HG02981 (cell line): ENCODE measurements at regions not wholly inside any gene's neighbourhood (a gene's known extent, or its start where the extent isn't known, plus 50 kb on each side); places are given as distances from the start of the nearest gene placed in this dataset.

Source experiments
- ATAC-seq: cut with Tn5 transposase; IDR thresholded peaks from one replicate; pipeline ENCODE4 v1.9.1; 2021; ENCODE audit warnings: mild to moderate bottlenecking, moderate library complexity; ENCODE audit not compliant: unreplicated experiment

DNA sequence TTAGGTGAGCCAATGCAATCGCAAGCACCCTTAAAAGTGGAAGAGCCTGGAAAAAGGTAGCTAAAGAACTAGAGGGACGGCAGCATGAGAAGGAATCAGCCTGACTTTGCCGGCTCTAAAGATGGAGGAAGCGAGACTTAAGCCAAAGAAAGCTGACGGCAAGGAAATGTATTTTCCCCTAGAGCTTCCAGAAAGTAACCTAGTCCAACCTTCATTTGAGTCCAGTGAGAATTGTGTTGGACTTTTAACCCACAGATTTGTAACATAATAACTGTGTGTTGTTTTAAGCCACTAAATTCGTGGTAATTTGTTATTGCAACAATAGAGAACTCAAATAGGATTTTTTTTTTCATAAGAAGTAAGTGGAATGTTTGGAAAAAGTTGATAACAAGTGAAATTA lies 212.7 kb upstream of the C1QTNF7 start:
- ATAC-seq = no peak

DNA sequence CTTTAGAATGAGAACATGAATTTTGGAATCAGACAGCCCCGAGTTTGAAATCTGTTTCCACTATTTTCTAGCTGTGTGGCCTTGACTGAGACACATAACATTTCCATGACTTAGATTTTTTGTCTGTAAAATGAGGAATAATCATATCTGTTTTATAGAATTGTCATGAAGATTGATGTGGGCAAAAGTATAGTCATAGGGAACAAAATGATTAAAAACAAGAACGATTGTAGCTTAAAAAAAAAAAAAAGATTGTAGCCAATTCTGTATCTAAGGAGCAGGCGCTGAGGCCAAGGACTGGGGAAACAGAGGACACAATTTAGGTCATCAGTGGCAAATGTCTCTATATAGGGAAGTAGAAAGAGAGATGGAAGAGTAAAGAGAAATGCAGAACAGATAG lies 201.6 kb upstream of the C1QTNF7 start:
- ATAC-seq = no peak

DNA sequence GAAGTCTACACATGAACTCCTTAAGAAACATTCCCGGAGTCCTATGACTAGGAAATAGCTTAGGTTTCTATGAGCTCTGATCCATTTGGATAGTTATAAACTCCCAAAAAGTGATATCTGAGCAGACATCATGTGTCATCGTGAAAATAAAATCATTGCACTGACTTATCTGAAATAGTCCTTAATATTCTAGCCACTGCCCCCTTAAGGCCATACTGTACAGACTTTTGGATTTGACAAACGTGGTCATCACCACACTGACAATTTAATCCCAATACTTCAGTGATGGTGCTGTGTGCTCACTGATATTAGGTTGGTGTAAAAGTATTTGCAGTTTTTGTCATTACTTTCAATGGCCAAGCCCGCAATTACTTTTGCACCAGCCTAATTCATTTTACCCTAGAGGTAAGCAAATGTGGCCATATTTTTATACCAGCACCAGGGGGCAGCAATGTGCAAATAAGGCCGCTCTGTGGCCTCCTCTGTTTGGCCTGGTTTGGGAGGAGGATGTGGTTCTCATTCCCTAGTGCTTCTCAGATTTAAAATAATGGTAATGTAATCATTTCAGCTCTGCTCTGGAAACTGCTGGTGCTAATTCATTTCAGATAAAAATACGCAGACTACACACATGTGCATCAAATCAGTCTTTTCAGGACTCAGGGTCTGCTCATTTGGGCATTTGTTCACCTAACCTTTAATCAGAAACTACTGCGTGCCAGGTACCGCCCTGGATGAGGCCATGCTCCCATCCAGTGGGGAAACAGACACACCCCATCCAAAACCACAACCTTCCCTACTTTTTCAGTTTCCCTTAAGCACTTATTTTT lies 196.4 kb upstream of the C1QTNF7 start:
- peak; percentile 70 for ATAC-seq

DNA sequence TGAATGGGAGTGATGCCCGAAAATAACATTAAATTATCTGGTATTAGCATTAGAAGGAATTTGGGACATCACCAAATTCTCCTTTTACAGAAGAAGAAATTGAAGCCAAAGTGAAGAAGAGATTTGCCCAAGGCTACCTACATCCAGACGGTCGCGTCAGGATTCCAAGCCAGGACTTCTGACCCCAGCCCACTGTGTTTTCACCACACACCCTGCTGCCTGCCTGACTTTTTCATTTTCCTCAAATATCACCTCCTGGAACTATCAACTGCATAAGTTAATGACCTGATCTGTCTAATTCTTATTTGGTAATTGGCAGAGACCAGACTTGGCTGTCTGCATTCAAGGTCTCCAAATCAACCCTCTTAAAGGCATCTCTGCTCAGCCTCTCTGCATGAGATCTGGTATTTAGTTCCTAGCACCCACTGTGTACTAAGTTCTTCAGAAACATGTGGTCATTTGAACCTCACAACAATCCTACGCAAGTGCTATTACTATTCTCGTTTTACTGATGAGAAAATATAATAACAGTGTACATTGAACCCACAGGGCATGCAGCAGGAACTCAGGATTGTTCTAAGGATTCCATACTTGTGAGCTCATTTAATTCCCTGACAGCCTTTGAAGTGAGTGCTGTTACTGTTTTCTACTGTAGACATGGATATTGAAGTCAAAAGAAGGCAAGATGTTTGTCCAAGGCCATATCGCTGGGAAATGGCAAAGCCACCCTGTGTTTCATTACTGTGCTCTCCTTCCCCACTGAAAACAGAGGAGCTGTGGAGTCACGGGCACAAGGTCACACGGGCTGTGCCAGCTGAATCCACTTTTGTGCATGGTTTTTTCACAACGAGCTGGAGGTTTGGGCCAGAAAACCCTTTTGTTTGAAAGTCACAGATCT lies 195.2 kb upstream of the C1QTNF7 start:
- ATAC-seq = no peak

DNA sequence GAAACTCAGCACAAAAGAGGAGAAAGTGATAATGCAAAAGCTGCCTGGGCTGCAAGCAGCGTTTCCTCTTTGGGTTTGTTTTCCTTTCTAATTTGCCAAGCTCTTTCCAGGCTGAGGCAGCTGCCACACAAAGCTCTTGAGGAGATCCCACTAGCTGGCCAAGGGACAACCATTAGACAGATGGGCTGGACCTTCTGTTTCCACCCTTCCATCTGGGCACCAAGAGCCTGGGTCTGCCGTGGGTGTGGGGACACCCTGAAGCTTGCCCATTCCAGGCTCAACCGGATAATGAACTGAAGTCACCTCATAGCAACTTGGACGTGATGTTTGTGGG lies 194.6 kb upstream of the C1QTNF7 start:
- ATAC-seq = no peak

DNA sequence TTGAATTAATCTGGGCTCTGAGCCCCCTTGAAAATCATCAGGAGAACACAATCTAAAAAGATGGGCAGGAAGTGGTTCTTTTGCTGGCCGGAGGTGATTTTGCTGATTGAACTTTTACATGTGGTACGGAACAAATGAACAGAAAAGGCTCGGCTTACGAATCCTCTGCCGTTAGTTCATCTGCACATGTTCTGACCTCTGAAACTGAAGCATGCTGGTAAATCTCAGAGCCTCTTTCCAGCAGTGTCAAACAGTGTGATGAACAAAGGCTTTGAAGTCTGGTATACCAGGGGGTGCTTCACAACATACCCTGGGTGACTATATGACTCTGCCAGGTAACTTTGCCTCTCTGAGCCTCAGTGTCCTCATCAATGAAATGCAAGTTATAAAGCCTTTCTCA lies 194.2 kb upstream of the C1QTNF7 start:
- ATAC-seq = no peak

DNA sequence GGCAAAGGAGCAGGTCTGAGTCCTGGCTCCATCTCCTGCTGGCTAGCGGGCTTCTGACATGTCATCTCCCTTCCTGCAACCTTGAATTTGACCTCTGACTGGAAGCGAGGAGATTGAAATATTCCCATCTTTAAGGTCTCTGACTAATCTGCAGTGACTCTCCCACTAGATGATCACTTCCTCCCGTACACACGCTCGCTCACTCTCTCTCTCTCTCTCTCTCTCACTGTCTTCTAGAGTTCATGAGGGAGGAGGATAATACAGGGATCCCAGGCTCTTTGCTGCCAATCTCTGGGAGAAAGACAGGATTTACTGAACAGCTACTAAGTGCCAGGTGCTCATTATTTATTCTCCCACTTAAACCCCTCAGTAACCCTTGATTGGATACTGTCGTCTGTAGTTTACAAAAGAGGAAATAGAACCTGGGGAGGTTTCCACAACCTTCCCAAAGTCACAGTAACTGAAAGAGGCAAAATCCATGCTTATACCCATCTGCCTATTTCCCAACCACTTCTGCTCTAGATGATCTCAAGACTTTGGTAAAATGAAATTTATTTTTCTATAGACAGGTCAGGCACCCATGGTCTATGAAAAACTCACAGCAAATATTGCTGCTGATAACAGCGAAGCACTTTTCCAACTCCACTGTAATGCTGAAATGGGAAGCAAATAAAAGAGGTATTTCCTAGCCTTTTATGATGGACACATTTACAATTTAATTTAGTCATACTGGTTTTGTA lies 193.5 kb upstream of the C1QTNF7 start:
- no peak for ATAC-seq

DNA sequence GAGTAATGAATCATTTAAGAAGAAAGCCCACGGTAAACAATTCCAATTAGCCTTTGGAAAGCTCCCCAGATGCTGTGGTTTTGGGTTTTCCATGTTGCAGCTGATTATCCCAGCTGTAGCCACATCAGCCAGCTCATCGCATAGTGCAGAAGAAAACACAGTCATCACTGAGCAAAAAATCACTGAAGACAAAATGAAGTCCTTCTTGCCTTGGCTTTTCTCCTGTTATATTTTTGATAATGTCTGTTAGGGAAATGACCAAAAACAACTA lies 193.0 kb upstream of the C1QTNF7 start:
- ATAC-seq = no peak

DNA sequence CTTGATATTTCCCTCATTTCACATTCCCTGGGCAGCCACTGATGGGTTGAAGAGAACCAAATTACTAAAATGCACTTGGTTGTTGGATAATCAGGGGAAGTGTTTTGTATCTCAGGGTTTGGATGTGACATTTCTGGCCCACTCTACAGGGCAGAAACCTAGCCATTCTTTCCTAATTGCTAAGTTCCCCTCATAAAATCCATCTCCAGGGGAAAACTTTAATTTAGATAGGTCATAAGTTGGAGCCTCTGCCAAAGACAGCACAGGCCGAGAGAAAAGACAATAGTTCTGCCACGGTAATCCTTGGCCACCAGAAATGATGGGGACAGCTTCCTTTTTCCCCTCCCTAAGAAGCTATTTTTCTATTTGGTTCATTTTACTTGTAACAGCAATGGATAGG lies 192.7 kb upstream of the C1QTNF7 start:
- no peak for ATAC-seq

DNA sequence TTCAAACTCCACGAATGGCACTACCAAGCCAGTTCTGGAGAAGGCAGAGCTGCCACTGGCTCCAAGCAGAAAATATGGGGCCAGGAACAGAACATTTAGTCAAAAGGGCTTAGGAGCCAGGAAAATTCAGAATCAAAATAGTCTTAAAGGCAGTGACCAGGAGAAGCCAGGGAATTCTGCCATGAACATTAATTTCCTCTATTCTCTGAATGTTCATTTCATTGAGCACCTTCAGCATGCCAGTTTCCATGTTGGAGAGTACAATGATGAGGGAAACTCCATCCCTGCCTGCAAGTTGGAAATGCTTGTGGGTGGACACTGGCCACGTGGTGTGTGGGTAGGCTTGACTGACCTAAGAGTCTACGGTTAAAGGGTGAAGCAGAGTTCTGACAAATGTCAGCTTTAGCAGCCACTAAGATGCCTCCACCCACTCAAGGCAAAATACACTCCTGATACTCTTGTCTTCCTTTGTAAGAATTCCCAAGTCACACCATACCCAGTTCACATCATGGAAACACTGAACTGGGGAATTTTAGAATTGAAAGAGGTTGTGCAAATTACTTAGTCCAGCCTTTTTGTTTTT lies 190.1 kb upstream of the C1QTNF7 start:
- no peak for ATAC-seq

DNA sequence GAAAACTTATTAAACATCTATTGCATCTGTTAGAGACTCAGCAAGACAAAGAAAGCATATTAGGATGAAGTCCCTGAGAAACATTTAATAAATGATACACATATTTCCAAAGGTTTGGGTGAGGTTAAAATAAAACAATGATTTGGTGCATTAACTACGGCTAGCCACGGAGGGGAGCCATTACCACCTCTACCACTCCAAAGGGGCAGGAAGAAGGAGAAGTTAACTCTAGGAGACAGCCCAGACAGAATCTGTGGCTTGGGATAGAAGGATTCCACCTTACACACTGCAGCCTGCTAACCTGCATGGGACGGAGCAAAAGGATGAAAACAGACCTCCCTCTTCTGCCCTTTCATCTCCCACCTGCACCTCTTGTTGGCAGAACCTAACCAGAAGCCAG lies 189.1 kb upstream of the C1QTNF7 start:
- ATAC-seq = no peak

DNA sequence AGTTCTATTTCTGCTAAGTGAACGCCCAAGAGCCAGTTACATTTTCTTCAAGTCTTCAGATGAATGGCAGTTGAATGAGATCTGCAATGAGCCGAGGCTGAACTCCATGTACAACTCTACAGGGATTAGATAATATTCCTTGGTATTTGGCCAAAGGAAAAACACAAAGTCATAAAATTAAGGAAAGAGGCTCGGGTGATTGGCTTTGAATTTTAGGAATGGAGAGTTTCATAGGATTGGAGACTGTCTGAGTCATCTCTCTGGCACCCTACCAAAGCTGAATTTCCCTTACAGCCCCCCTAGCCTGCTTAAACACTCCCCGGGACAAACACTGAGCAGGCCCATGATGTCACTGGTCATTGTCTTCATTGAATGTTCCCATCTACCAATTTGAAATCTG lies 188.0 kb upstream of the C1QTNF7 start:
- no peak for ATAC-seq

DNA sequence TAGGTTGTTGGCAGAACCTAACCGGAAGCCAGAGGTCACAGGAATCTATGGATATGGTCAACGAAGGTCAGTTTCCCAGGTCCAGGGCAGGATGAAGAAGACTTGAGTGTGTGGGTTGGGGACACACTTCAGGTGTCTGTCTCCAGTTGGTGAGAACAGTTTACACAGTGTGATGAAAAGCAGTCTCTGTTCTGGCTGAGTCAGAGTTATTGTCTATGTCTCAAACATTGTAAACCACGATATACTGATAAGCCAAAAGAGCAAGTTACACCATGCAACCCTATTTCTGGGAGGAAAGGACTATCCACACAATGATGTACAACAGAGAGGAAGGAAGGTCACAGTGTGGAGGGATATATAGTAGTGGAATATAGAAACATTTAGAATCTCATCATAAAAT lies 187.1 kb upstream of the C1QTNF7 start:
- ATAC-seq = no peak

DNA sequence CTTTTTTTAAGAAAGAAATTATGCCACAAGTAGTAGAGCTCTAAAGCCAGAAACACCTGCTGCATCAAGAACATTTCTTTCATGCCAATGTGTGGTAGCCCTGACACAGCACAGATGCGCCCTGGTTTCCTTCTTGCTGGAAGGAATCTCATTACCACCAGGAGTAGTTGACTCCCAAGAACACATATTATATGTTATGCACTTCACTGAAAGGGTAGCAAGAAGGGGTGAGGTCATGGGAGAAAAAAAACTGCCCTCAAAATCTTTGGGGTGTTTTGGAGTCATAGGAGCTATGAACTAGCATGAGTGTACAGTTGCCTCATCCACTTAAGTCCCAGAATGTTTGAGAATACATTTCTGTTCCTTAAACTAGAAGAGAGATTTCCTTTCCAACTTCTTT lies 185.8 kb upstream of the C1QTNF7 start:
- no peak for ATAC-seq

DNA sequence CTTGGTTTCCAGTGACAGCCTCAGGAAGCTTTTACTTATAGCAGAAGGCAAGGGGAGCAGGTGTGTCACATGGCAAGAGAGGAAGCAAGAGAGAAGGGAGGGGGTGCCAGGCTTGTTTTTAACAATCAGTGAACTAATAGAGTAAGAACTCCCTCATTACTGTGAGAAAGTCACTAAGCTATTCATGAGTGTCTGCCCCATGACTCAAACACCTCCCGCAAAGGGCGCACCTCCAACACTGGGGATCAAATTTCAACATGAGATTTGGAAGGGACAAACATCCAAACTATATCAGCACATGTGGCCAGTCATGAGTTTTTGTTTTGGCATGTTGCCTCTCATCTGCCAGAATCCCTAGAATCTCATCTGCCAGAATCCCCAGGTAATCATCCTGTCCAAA lies 183.5 kb upstream of the C1QTNF7 start:
- ATAC-seq = no peak

DNA sequence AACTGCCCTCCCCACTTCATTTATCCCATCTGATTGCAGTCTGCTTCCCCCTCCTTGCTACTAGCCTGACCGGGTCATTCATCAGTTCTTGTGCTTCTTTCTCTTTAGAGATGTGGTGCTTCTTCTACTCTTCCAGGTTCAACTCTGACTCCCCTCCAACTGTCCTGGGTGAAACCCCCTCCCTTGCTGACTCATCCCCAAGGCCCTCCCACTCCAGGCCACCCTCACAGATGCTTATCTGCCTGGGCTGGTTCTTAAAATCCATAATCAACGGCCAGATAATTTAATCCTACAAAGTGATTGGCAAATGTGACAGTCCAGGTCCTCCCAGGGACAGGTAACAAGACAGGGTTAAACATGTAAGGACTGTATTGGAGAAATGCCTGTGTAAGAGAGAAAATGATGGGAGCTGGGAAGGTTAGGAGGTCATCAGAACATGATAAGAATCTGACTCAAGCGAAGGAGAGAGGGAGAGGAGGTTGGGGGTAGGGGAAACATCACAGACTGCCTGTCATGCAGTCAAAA lies 182.8 kb upstream of the C1QTNF7 start:
- no peak for ATAC-seq

DNA sequence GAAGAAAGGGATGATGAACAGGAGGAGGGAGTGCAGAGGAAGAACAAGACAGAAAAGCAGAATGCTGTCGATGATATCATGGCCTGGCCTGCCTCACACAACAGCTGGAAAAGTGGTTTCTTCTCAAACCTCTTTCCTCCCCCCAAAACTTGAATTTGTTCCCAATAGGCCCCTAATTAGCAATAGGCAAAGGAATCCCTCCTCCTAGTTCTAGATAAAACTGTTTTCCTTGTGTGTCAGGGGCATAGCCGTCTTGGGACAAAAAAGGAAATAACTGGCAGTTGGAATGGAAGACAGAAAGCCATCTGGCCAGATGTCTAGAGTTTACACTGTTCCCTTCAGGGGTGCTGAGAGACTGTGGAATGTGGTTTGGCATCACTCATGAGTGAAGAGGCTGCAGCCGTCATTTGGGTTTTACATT lies 177.8 kb upstream of the C1QTNF7 start:
- no peak for ATAC-seq

DNA sequence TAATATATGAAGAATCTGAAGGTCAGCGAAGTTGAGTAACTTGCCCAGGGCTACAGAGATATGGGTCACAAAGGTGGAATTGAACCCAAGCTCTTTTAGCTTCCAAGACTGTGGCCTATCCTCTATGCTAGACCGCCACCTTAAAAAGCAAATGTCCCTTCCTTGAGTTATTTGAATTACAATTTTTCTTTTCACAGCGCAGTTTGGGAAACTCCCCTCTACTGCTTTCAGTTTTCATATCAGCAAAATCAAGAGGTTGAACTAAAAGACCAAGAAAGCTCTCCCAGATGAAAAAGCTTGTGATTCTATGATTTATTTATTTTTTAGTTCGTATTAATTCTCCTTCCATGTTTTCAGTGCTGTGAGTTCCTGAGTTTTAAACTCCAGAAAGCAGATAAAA lies 174.5 kb upstream of the C1QTNF7 start:
- peak; percentile 76 for ATAC-seq

DNA sequence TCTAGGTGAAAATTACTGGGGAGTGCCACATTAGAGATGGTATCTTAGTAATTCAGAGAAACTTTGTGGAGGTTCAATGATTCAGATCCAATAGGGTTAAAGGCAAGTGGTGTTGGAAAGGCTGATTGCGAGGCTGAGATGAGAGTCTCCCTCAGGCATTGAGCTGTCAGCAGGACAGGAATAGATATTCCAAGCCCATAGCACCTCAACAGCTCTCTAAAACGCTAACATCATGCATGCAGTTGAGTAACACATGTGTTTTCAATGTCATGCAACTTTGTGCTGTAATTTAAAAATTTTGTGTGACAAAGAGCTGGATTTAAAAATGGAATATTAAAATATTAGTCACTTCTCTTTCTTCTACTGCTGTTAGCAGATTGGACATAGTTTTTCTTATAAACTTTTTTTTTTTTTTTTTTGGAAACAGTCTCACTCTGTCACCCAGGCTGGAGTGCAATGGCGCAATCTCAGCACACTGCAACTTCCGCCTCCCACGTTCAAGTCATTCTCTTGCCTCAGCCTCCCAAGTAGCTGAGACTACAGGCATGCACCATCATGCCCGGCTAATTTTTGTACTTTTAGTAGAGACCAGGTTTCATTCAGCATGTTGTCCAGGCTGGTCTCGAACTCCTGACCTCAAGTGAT lies 173.5 kb upstream of the C1QTNF7 start:
- no peak for ATAC-seq

DNA sequence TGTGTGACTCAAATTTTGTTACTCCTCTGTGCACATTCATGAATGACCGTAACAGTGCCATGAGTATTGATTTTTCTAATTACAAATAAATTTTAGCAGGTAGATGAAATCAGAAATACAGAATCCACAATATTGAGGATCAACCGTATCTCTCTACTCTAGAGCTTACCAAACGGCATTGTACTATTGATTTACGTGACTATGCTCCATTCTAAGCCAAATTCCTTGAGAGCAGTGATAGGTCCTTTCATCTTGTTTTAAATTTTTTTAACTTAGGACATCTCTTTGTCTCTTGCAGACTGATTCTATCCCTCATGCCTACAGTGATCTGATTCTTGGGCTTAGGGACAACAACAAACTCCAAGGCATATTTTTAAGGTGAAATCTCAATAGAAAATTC lies 172.3 kb upstream of the C1QTNF7 start:
- ATAC-seq = no peak

DNA sequence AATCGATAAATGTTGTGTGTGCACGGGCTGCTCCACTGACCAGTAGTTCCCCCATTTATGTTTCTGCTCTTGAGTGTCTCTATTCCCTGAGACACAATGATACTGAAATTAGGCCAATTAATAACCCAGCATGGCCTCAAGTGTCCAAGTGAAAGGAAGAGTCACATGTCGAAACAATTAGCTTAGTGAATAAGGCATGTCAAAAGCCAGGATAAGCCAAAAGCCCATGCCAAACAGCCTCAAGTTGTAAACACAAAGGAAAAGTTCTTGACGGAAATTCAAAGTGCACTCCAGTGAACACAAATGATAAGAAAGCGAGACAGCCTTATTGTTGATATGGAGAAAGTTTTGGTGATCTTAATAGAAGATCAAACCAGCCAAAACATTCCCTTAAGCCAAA lies 167.1 kb upstream of the C1QTNF7 start:
- no peak for ATAC-seq
